ENCODE measurements at regions not wholly inside any gene's neighbourhood (a gene's known extent, or its start where the extent isn't known, plus 50 kb on each side); places are given as distances from the start of the nearest gene placed in this dataset.
A peak's percentile ranks its signal among the peaks of the same experiment; 100 is the strongest.

DNA sequence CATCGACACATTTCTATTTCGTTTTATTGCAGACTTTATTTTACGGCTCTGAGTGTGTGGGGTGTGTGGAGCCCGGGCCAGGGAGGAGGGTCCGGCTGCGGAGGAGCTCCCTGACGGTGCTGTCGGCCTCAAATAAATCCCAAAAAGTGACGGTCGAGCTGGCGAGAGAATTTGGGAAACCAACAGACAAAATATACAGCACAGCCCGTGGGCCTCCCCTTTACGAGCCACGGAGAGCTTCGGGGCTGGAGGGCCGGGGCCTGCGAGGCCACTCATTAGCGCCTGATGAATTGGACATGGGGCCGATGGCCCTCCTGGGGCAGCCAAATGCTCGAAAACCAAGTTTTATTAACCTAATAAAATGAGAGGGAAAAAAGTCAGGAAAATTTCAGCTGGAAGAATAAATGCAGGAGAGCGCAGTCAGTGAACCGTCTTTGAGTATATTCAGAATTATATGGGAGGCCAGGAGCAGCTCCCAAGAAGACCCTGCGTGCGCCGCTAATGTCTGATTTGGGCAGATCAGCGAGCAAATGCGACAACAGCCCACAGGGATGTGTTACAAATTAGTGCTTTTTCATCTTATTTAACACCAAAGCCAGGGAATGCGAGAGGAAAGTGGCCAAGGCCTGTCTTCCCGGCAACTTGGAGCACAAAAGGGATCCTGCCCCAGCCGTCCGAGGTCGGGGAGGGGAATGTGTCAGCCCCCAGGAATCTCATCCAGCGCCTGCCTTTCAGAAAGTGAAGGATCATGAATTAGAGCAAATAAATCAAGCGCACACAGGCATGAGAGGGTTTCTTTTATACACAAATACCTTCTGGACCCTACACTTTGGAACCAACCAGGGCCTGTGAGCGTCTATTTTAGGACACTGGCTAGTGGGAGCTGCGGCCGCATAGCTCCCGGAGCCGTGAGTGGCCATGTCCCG, 249.1 kb downstream of the C16orf95 start:
- H3K9me3 Mint-ChIP-seq: no peaks in the 10 kb centered on the region
- H3K4me3 Mint-ChIP-seq: no peak overlapping the region
- WGBS, 2 experiments (ENCODE audit: insufficient coverage in 1 of 2, insufficient read length in 1 of 2): 87 to 90% methylated on average over 26 to 40 of the region's 40 CpGs
- TF ChIP-seq, protein P1, sequence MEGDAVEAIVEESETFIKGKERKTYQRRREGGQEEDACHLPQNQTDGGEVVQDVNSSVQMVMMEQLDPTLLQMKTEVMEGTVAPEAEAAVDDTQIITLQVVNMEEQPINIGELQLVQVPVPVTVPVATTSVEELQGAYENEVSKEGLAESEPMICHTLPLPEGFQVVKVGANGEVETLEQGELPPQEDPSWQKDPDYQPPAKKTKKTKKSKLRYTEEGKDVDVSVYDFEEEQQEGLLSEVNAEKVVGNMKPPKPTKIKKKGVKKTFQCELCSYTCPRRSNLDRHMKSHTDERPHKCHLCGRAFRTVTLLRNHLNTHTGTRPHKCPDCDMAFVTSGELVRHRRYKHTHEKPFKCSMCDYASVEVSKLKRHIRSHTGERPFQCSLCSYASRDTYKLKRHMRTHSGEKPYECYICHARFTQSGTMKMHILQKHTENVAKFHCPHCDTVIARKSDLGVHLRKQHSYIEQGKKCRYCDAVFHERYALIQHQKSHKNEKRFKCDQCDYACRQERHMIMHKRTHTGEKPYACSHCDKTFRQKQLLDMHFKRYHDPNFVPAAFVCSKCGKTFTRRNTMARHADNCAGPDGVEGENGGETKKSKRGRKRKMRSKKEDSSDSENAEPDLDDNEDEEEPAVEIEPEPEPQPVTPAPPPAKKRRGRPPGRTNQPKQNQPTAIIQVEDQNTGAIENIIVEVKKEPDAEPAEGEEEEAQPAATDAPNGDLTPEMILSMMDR (conservative IDR thresholded peaks at IDR 0.05): no peak
- DNase-seq: peak; percentile 34
- Histone ChIP-seq H3K36me3 (ENCODE audit: control insufficient read depth, insufficient read depth, low read length) (no peaks in the 10 kb centered on the region), H3K4me3 (ENCODE audit: low read length) (no peak overlapping the region), H3K27me3 (ENCODE audit: control insufficient read depth, insufficient read depth, low read length, poor library complexity, severe bottlenecking) (peaks cover 6% of the 10 kb centered on the region), H3K27ac (ENCODE audit: low read depth, low read length) (peak overlapping the region; percentile 71), H3K9me3 (ENCODE audit: control insufficient read depth, low read length) (no peaks in the 10 kb centered on the region), H3K9ac (ENCODE audit: extremely low read depth, low read length, poor library complexity, severe bottlenecking) (no peak overlapping the region), H3K4me1 (ENCODE audit: control insufficient read depth, insufficient read depth, low read length) (no peaks in the 10 kb centered on the region)
- peak overlapping the region; percentile 44 for H3K27ac Mint-ChIP-seq
- H3K4me1 Mint-ChIP-seq: peaks cover 19% of the 10 kb centered on the region
- no peaks in the 10 kb centered on the region for H3K27me3 Mint-ChIP-seq (ENCODE audit: insufficient read depth)
- no peaks in the 10 kb centered on the region for H3K36me3 Mint-ChIP-seq (ENCODE audit: low read depth)

DNA sequence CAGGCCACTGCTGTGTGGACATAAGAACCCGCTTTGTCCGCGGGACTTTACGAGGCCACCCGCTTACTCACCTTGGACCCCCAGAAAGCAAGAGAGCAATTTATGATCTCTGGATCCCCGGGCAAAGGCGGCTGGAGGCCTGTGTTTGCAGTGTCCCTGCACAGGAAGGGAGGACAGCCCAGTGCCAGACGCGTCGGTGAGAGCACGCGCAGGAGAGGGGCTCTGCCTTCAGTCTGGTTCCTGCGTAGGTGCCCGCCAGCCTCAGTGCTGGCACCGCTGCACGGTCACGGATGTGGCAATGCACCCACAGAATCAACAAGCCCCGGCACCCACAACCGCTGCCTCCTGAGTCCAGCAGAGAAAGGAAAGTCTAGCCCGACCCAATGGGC, 248.4 kb downstream of the C16orf95 start:
- no peaks in the 10 kb centered on the region for H3K9me3 Mint-ChIP-seq
- TF ChIP-seq, protein P1 (conservative IDR thresholded peaks at IDR 0.05): no peak
- 94 to 96% methylated on average over 17 to 20 of the region's 20 CpGs for WGBS, 2 experiments (ENCODE audit: insufficient coverage in 1 of 2, insufficient read length in 1 of 2)

DNA sequence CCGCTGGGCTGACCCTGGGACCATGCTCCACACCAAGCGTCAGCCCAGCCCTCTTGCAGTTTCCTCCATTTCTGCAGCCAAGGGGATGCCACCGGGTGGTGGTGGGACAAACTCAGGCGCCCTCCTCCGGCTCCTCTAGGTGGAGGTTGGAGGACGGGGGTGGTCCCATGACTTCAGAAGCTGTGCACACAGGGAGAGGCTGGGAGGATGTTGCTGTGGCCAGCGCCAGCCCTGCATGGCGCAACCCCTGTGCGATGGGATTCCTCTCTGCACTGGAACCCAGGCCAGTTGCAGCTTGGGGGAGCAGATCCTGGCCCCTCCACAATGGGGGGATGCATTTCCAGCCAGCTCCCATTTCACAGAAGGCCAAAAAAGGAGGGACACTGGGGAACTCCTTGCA, 246.5 kb downstream of the C16orf95 start:
- H3K9ac ChIP-seq (ENCODE audit: extremely low read depth, low read length, poor library complexity, severe bottlenecking): no peak overlapping the region
- no peaks in the 10 kb centered on the region for H3K36me3 ChIP-seq (ENCODE audit: control insufficient read depth, insufficient read depth, low read length)
- Mint-ChIP-seq H3K9me3 (peaks cover under 1% of the 10 kb centered on the region), H3K4me1 (peaks cover 16% of the 10 kb centered on the region), H3K27ac (no peak overlapping the region), H3K27me3 (ENCODE audit: insufficient read depth) (no peaks in the 10 kb centered on the region), H3K4me3 (no peak overlapping the region), H3K36me3 (ENCODE audit: low read depth) (no peaks in the 10 kb centered on the region)
- TF ChIP-seq, protein P1 (conservative IDR thresholded peaks at IDR 0.05): no peak
- no peaks in the 10 kb centered on the region for H3K27me3 ChIP-seq (ENCODE audit: control insufficient read depth, insufficient read depth, low read length, poor library complexity, severe bottlenecking)
- peak; percentile 49 for DNase-seq
- 94 to 98% methylated on average over 5 to 9 of the region's 9 CpGs for WGBS, 2 experiments (ENCODE audit: insufficient coverage in 1 of 2, insufficient read length in 1 of 2)
- H3K4me1 ChIP-seq (ENCODE audit: control insufficient read depth, insufficient read depth, low read length): no peaks in the 10 kb centered on the region
- no peak overlapping the region for H3K27ac ChIP-seq (ENCODE audit: low read depth, low read length)
- H3K4me3 ChIP-seq (ENCODE audit: low read length): no peak overlapping the region
- H3K9me3 ChIP-seq (ENCODE audit: control insufficient read depth, low read length): no peaks in the 10 kb centered on the region

More for the DNA sequence above, 248.4 kb downstream of the C16orf95 start:
- Histone ChIP-seq H3K27me3 (ENCODE audit: control insufficient read depth, insufficient read depth, low read length, poor library complexity, severe bottlenecking) (peaks cover 6% of the 10 kb centered on the region), H3K9me3 (ENCODE audit: control insufficient read depth, low read length) (no peaks in the 10 kb centered on the region), H3K36me3 (ENCODE audit: control insufficient read depth, insufficient read depth, low read length) (no peaks in the 10 kb centered on the region), H3K4me3 (ENCODE audit: low read length) (no peak overlapping the region), H3K4me1 (ENCODE audit: control insufficient read depth, insufficient read depth, low read length) (no peaks in the 10 kb centered on the region), H3K9ac (ENCODE audit: extremely low read depth, low read length, poor library complexity, severe bottlenecking) (no peak overlapping the region), H3K27ac (ENCODE audit: low read depth, low read length) (peak overlapping the region; percentile 71)
- H3K4me3 Mint-ChIP-seq: no peak overlapping the region
- H3K4me1 Mint-ChIP-seq: peaks cover 19% of the 10 kb centered on the region
- peak; percentile 35 for DNase-seq
- no peaks in the 10 kb centered on the region for H3K36me3 Mint-ChIP-seq (ENCODE audit: low read depth)
- H3K27ac Mint-ChIP-seq: no peak overlapping the region
- H3K27me3 Mint-ChIP-seq (ENCODE audit: insufficient read depth): no peaks in the 10 kb centered on the region

Data from endodermal cell (in vitro differentiated cells).